Thymus (tissue), 11 donors: ENCODE measurements at regions not wholly inside any gene's neighbourhood (a gene's known extent, or its start where the extent isn't known, plus 50 kb on each side); places are given as distances from the start of the nearest gene placed in this dataset.
"Not testable (repeated sequence)": the region's sequence is repeated elsewhere in the genome, so short reads cannot be mapped to it uniquely, and the experiment has no call there.

Experiments used
- DNase-seq, 9 donors: peaks; one replicate each; pipeline ENCODE4 v3.0.0-alpha.2; 2013; ENCODE audit warnings: low spot score in 9 of 9, low read depth in 6 of 9, missing footprints in 1 of 9
- H3K27ac ChIP-seq, 2 donors: one replicate each; pipeline ENCODE4 v1.5.1; 2013; ENCODE audit warnings: control low read depth in 1 of 2, low read depth in 1 of 2, low read length in 1 of 2, mild to moderate bottlenecking in 1 of 2, moderate library complexity in 1 of 2
- H3K27me3 ChIP-seq, 2 donors: one replicate each; pipeline ENCODE4 v1.5.1; 2013; ENCODE audit warnings: low read length in 1 of 2; ENCODE audit not compliant: control insufficient read depth in 2 of 2, insufficient read depth in 1 of 2
- H3K36me3 ChIP-seq, 2 donors: one replicate each; pipeline ENCODE4 v1.5.1; 2013; ENCODE audit warnings: low read length in 1 of 2, mild to moderate bottlenecking in 1 of 2, moderate library complexity in 1 of 2; ENCODE audit not compliant: control insufficient read depth in 2 of 2, insufficient read depth in 2 of 2
- H3K4me1 ChIP-seq, 2 donors: one replicate each; pipeline ENCODE4 v1.5.1; 2013; ENCODE audit warnings: low read length in 2 of 2; ENCODE audit not compliant: control insufficient read depth in 2 of 2, insufficient read depth in 2 of 2
- H3K4me3 ChIP-seq, 2 donors: one replicate each; pipeline ENCODE4 v1.5.1; 2013; ENCODE audit warnings: low read length in 2 of 2, control low read depth in 1 of 2, mild to moderate bottlenecking in 1 of 2
- H3K9me3 ChIP-seq, 2 donors: one replicate each; pipeline ENCODE4 v1.5.1; 2013; ENCODE audit warnings: low read length in 1 of 2, mild to moderate bottlenecking in 1 of 2; ENCODE audit not compliant: control insufficient read depth in 2 of 2, insufficient read depth in 1 of 2
- WGBS: extraction: QIAGEN DNeasy Blood & Tissue Kit; methylation state at CpG from one replicate; pipeline ENCODE4 v1.1.7; 2013; 5-methylcytosine and 5-hydroxymethylcytosine counted together
- donor health status: healthy.

DNA sequence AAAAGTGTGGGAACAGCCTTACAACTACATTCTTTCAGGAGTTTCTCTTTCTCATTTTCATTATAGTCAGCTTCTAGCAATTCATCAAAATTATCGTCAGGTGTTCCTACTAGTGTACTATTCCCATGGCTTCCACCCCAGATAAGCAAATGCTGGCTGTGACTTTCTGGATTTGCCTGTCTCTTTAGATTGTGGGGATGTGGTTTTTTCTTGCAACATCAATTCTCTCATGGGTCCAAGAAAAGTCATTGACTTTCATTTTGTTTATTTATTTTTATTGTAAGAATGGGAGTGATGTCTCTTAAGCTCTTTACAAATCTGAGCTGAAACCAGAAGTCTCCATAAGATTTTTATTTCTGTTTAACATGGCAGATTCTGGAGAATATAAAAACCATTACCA is 349.7 kb upstream of the SEMA3C start:
- H3K27me3 ChIP-seq: no peaks in the 10 kb centered on the region
- no peak overlapping the region for H3K27ac ChIP-seq
- no peak for DNase-seq
- H3K36me3 ChIP-seq: no peaks in the 10 kb centered on the region
- WGBS: 100% methylated on average over 1 of the region's 1 CpG
- H3K4me3 ChIP-seq: no peak overlapping the region
- H3K4me1 ChIP-seq: no peaks in the 10 kb centered on the region
- peaks cover 0 to 9% of the 10 kb centered on the region in 2 donors for H3K9me3 ChIP-seq

GRCh38 chr7:81267508-81267907 is 348.7 kb upstream of the SEMA3C start:
- Histone ChIP-seq H3K9me3 (peaks cover 0 to 9% of the 10 kb centered on the region in 2 donors), H3K27me3 (no peaks in the 10 kb centered on the region), H3K4me3 (no peak overlapping the region), H3K36me3 (no peaks in the 10 kb centered on the region), H3K27ac (no peak overlapping the region), H3K4me1 (no peaks in the 10 kb centered on the region)
- DNase-seq: no peak
- 70% methylated on average over 2 of the region's 2 CpGs for WGBS

DNA sequence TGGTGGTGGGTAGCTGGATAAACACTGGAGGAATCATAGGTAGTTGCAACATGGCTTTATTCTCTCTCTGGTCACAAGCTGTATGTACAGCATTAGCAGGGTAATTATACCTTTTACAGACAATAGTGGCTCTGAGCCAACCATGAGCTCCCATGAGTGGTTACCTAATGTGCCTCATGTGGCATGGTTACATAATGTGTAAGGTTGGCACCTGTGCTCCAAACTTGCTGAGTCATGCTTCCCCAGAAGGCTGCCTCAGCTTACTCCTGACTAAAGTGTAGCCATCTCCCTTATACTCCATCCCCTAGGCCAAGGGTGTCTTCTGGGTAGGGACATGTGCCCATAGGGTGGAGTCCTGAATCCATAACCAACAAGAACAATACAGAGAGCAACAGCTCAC is 345.3 kb upstream of the SEMA3C start:
- Histone ChIP-seq H3K36me3 (no peaks in the 10 kb centered on the region), H3K27me3 (no peaks in the 10 kb centered on the region), H3K4me3 (no peak overlapping the region), H3K27ac (no peak overlapping the region), H3K9me3 (peaks cover 0 to 9% of the 10 kb centered on the region in 2 donors), H3K4me1 (no peaks in the 10 kb centered on the region)
- DNase-seq: no peak

- 95% methylated on average over 2 of the region's 2 CpGs for WGBS
- Histone ChIP-seq H3K4me1 (no peaks in the 10 kb centered on the region), H3K36me3 (no peaks in the 10 kb centered on the region), H3K27ac (no peak overlapping the region), H3K4me3 (no peak overlapping the region), H3K9me3 (no peaks in the 10 kb centered on the region), H3K27me3 (no peaks in the 10 kb centered on the region)
- DNase-seq: no peak
Observed at GRCh38 chr7:81260152-81260551, 341.3 kb upstream of the SEMA3C start.

DNA sequence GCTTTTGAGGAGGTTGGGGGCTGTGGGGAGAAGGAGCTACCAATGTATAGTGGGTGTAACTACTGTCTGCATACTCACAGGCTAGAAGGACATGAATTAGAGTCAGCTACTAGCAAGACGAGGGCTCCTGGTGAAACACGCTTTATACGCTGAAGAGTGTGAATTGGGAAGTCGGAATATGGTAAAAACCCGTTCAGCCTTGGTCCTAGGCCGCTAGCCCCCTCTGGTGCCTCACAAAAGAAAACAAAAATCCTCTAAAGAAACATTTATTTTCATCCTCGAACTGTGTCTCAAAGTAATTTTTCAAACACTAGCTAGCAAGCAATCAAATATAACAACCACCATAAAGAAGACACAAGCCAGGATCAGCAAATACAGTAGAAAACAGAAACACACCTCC is 338.1 kb upstream of the SEMA3C start:
- H3K27me3 ChIP-seq: no peaks in the 10 kb centered on the region
- DNase-seq: no peak

GRCh38 chr7:81248420-81248819 is 329.6 kb upstream of the SEMA3C start:
- Histone ChIP-seq H3K27ac (no peak overlapping the region), H3K4me3 (no peak overlapping the region), H3K9me3 (no peaks in the 10 kb centered on the region), H3K4me1 (no peaks in the 10 kb centered on the region), H3K27me3 (no peaks in the 10 kb centered on the region), H3K36me3 (no peaks in the 10 kb centered on the region)
- 97% methylated on average over 3 of the region's 3 CpGs for WGBS
- no peak for DNase-seq

More for the DNA sequence above, 338.1 kb upstream of the SEMA3C start:
- Histone ChIP-seq H3K9me3 (no peaks in the 10 kb centered on the region), H3K4me1 (no peaks in the 10 kb centered on the region), H3K36me3 (no peaks in the 10 kb centered on the region), H3K27ac (no peak overlapping the region), H3K4me3 (no peak overlapping the region)
- WGBS: 74% methylated on average over 7 of the region's 7 CpGs

DNA sequence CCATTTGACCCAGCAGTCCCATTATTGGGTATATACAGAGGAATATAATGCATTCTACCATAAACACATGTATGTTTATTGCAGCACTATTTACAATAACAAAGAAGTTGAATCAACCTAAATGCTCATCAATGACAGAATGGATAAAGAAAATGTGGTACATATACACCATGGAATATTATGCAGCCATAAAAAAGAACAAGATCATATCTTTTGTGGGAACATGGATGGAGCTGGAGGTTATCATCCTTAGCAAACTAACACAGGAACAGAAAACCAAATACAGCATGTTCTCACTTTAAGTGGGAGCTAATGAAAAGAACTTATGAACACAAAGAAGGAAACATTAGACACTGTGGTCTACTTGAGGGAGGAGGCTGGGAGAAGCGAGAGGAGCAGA is 328.5 kb upstream of the SEMA3C start:
- DNase-seq, H3K27ac ChIP-seq, H3K4me3 ChIP-seq, H3K36me3 ChIP-seq, H3K9me3 ChIP-seq, H3K27me3 ChIP-seq, H3K4me1 ChIP-seq: not testable (repeated sequence)
- 96% methylated on average over 1 of the region's 1 CpG for WGBS

GRCh38 chr7:81245353-81245752 is 326.5 kb upstream of the SEMA3C start:
- no peaks in the 10 kb centered on the region for H3K27me3 ChIP-seq
- H3K4me1 ChIP-seq: no peaks in the 10 kb centered on the region
- no peak for DNase-seq
- 97% methylated on average over 4 of the region's 4 CpGs for WGBS
- H3K36me3 ChIP-seq: no peaks in the 10 kb centered on the region
- H3K4me3 ChIP-seq: no peak overlapping the region
- no peaks in the 10 kb centered on the region for H3K9me3 ChIP-seq
- no peak overlapping the region for H3K27ac ChIP-seq

GRCh38 chr7:81244224-81244623 is 325.4 kb upstream of the SEMA3C start:
- no peak for DNase-seq
- H3K36me3 ChIP-seq: no peaks in the 10 kb centered on the region
- H3K27me3 ChIP-seq: no peaks in the 10 kb centered on the region
- H3K4me1 ChIP-seq: no peaks in the 10 kb centered on the region
- H3K4me3 ChIP-seq: no peak overlapping the region
- WGBS: 96% methylated on average over 3 of the region's 3 CpGs
- H3K27ac ChIP-seq: no peak overlapping the region
- H3K9me3 ChIP-seq: no peaks in the 10 kb centered on the region

GRCh38 chr7:81236560-81236959 is 317.7 kb upstream of the SEMA3C start:
- Histone ChIP-seq H3K27ac (no peak overlapping the region), H3K27me3 (no peaks in the 10 kb centered on the region), H3K9me3 (peaks cover 0 to 11% of the 10 kb centered on the region in 2 donors), H3K36me3 (no peaks in the 10 kb centered on the region), H3K4me1 (no peaks in the 10 kb centered on the region), H3K4me3 (no peak overlapping the region)
- no peak for DNase-seq
- WGBS: 86% methylated on average over 2 of the region's 2 CpGs
